ENCODE measurements at regions not wholly inside any gene's neighbourhood (a gene's known extent, or its start where the extent isn't known, plus 50 kb on each side); places are given as distances from the start of the nearest gene placed in this dataset.
A peak's percentile ranks its signal among the peaks of the same experiment; 100 is the strongest.

GRCh38 chr21:15211491-15212133, 146.8 kb upstream of the NRIP1 start (continued):
- TF ChIP-seq RELA (CRISPR knock-in tag; IDR thresholded peaks at IDR 0.05) (no peak), HOXD1 (CRISPR knock-in tag; IDR thresholded peaks at IDR 0.05) (peak; percentile 88; the same call in 1 of the 2 replicates), ZFYVE20 (CRISPR knock-in tag; IDR thresholded peaks at IDR 0.05; ENCODE audit: borderline replicate concordance, low read depth) (no peak), PCBP1 (IDR thresholded peaks at IDR 0.05; ENCODE audit: borderline replicate concordance, low read depth, low read length) (no peak), THYN1 (CRISPR knock-in tag; IDR thresholded peaks at IDR 0.05; ENCODE audit: borderline replicate concordance, low read depth) (no peak), NFKB2 (CRISPR knock-in tag; IDR thresholded peaks at IDR 0.05; ENCODE audit: borderline replicate concordance) (no peak), ZNF780A (CRISPR knock-in tag; IDR thresholded peaks at IDR 0.05) (no peak), RFXAP (CRISPR knock-in tag; IDR thresholded peaks at IDR 0.05; ENCODE audit: borderline replicate concordance) (peak; percentile 66; the same call in 1 of the 2 replicates), ZNF891 (CRISPR knock-in tag; IDR thresholded peaks at IDR 0.05) (no peak), THRA (CRISPR knock-in tag; IDR thresholded peaks at IDR 0.05; ENCODE audit: borderline replicate concordance) (peak; percentile 97), SP5 (CRISPR knock-in tag; IDR thresholded peaks at IDR 0.05; ENCODE audit: borderline replicate concordance, low read depth) (peak; percentile 50; the same call in 1 of the 2 replicates), MAZ (IDR thresholded peaks at IDR 0.05; ENCODE audit: borderline replicate concordance, low read depth, low read length) (no peak), MAZ (CRISPR knock-in tag; IDR thresholded peaks at IDR 0.05; ENCODE audit: low read depth) (no peak), NFE2L1 (CRISPR knock-in tag; IDR thresholded peaks at IDR 0.05; ENCODE audit: borderline replicate concordance) (no peak), ZNF512 (CRISPR knock-in tag; IDR thresholded peaks at IDR 0.05) (no peak), ZNF574 (CRISPR knock-in tag; IDR thresholded peaks at IDR 0.05) (peak; percentile 74), DRAP1 (CRISPR knock-in tag; IDR thresholded peaks at IDR 0.05) (0 out of 2 replicates have a peak, but pooled peaks have one; percentile 21), SRY (CRISPR knock-in tag; IDR thresholded peaks at IDR 0.05) (no peak), SP4 (CRISPR knock-in tag; IDR thresholded peaks at IDR 0.05) (no peak)
- TF ChIP-seq, protein P1, sequence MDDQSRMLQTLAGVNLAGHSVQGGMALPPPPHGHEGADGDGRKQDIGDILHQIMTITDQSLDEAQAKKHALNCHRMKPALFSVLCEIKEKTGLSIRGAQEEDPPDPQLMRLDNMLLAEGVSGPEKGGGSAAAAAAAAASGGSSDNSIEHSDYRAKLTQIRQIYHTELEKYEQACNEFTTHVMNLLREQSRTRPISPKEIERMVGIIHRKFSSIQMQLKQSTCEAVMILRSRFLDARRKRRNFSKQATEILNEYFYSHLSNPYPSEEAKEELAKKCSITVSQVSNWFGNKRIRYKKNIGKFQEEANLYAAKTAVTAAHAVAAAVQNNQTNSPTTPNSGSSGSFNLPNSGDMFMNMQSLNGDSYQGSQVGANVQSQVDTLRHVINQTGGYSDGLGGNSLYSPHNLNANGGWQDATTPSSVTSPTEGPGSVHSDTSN (CRISPR knock-in tag; IDR thresholded peaks at IDR 0.05; ENCODE audit: borderline replicate concordance) = no peak
